ENCODE measurements at regions not wholly inside any gene's neighbourhood (a gene's known extent, or its start where the extent isn't known, plus 50 kb on each side); places are given as distances from the start of the nearest gene placed in this dataset.

DNA sequence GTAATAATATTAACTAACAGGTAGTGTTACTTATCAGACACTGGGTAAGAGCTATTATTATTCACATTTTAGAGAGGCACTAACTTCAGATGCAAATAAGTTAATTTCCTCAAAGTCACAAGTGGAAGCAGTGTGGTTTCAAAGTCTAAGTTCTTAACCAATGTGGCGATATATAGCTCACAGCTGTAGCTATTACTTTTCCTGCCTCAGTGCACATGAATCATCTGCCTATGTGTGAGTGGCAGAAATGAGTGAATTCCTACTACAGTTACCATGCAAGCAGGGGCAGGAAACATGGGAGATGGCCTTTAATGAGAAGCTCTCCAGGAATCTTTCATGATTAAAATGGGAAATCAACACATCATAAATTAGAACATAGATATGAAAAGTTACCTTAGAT lies 126.2 kb upstream of the EYA4 start:
- TF ChIP-seq, protein P1, sequence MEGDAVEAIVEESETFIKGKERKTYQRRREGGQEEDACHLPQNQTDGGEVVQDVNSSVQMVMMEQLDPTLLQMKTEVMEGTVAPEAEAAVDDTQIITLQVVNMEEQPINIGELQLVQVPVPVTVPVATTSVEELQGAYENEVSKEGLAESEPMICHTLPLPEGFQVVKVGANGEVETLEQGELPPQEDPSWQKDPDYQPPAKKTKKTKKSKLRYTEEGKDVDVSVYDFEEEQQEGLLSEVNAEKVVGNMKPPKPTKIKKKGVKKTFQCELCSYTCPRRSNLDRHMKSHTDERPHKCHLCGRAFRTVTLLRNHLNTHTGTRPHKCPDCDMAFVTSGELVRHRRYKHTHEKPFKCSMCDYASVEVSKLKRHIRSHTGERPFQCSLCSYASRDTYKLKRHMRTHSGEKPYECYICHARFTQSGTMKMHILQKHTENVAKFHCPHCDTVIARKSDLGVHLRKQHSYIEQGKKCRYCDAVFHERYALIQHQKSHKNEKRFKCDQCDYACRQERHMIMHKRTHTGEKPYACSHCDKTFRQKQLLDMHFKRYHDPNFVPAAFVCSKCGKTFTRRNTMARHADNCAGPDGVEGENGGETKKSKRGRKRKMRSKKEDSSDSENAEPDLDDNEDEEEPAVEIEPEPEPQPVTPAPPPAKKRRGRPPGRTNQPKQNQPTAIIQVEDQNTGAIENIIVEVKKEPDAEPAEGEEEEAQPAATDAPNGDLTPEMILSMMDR (IDR thresholded peaks at IDR 0.05; ENCODE audit: insufficient read depth, low read length) = no peak
- TF ChIP-seq POLR2AphosphoS5 (IDR thresholded peaks at IDR 0.05; ENCODE audit: low read depth) (no peak), GABPA (IDR thresholded peaks at IDR 0.05; ENCODE audit: low read depth) (no peak), SPI1 (IDR thresholded peaks at IDR 0.05; ENCODE audit: borderline replicate concordance, low read depth) (no peak)
- TF ChIP-seq, protein P2, sequence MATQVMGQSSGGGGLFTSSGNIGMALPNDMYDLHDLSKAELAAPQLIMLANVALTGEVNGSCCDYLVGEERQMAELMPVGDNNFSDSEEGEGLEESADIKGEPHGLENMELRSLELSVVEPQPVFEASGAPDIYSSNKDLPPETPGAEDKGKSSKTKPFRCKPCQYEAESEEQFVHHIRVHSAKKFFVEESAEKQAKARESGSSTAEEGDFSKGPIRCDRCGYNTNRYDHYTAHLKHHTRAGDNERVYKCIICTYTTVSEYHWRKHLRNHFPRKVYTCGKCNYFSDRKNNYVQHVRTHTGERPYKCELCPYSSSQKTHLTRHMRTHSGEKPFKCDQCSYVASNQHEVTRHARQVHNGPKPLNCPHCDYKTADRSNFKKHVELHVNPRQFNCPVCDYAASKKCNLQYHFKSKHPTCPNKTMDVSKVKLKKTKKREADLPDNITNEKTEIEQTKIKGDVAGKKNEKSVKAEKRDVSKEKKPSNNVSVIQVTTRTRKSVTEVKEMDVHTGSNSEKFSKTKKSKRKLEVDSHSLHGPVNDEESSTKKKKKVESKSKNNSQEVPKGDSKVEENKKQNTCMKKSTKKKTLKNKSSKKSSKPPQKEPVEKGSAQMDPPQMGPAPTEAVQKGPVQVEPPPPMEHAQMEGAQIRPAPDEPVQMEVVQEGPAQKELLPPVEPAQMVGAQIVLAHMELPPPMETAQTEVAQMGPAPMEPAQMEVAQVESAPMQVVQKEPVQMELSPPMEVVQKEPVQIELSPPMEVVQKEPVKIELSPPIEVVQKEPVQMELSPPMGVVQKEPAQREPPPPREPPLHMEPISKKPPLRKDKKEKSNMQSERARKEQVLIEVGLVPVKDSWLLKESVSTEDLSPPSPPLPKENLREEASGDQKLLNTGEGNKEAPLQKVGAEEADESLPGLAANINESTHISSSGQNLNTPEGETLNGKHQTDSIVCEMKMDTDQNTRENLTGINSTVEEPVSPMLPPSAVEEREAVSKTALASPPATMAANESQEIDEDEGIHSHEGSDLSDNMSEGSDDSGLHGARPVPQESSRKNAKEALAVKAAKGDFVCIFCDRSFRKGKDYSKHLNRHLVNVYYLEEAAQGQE (IDR thresholded peaks at IDR 0.05; ENCODE audit: insufficient replicate concordance, low read depth) = no peak

All from HL-60 (cell line).